ENCODE measurements at regions not wholly inside any gene's neighbourhood (a gene's known extent, or its start where the extent isn't known, plus 50 kb on each side); places are given as distances from the start of the nearest gene placed in this dataset.

GRCh38 chr11:71171576-71171975, 80.8 kb downstream of the SHANK2 start:
- Histone ChIP-seq H3K27ac (ENCODE audit: low read depth, low read length) (no peak overlapping the region), H2AK5ac (ENCODE audit: low read depth, low read length) (no peak overlapping the region), H3K36me3 (ENCODE audit: control insufficient read depth in 2 of 4, insufficient read depth in 4 of 4, low read length in 3 of 4) (no peaks in the 10 kb centered on the region), H3K14ac (ENCODE audit: insufficient read length) (no peak overlapping the region), H3K9ac (replicated peaks in 1 of 4; ENCODE audit: extremely low read depth in 1 of 4, low read depth in 3 of 4, low read length in 3 of 4) (no peak overlapping the region), H3K4ac (replicated peaks; ENCODE audit: insufficient read length, low read depth, low read length) (no peak overlapping the region), H2BK120ac (replicated peaks; ENCODE audit: low read depth, low read length) (no peak overlapping the region), H2BK15ac (ENCODE audit: low read length) (no peak overlapping the region), H3K9me3 (ENCODE audit: insufficient read depth in 2 of 2, low read depth in 1 of 2, low read length in 1 of 2) (peaks cover 3 to 4% of the 10 kb centered on the region in 2 experiments; a peak in 1 of 4 replicates), H4K8ac (ENCODE audit: extremely low read depth, insufficient read depth, low read length) (no peak overlapping the region), H2BK5ac (ENCODE audit: low read depth, low read length) (no peak overlapping the region), H2AFZ (ENCODE audit: low read length) (no peak overlapping the region), H2BK20ac (ENCODE audit: low read length) (no peak overlapping the region), H3K27me3 (replicated peaks in 1 of 4; ENCODE audit: control insufficient read depth in 3 of 4, extremely low read depth in 1 of 4, insufficient read depth in 3 of 4, low read length in 3 of 4) (no peaks in the 10 kb centered on the region), H3K79me1 (ENCODE audit: low read depth, low read length) (peaks cover 9% of the 10 kb centered on the region; the same call in 1 of the 2 replicates), H3K18ac (ENCODE audit: extremely low read depth, low read length) (no peak overlapping the region), H3K4me3 (ENCODE audit: extremely low read depth in 1 of 4, insufficient read depth in 2 of 4, low read depth in 3 of 4, low read length in 4 of 4) (no peak overlapping the region), H3K79me2 (ENCODE audit: control insufficient read depth in 1 of 2, insufficient read depth in 2 of 2, low read length in 2 of 2) (peaks cover 0 to 31% of the 10 kb centered on the region in 2 experiments; a peak in 2 of 4 replicates), H4K5ac (ENCODE audit: insufficient read length, low read depth, low read length) (no peak overlapping the region), H3K23ac (ENCODE audit: insufficient read length) (no peak overlapping the region), H4K20me1 (replicated peaks in 1 of 2; ENCODE audit: control insufficient read depth in 1 of 2, insufficient read depth in 2 of 2, low read length in 2 of 2) (peaks cover 2 to 7% of the 10 kb centered on the region in 2 experiments), H2BK12ac (ENCODE audit: low read depth, low read length) (no peak overlapping the region), H3K4me2 (ENCODE audit: insufficient read depth in 1 of 2, low read depth in 2 of 2, low read length in 2 of 2) (no peak overlapping the region), H3K4me1 (replicated peaks in 1 of 4; ENCODE audit: control insufficient read depth in 3 of 4, insufficient read depth in 4 of 4, low read length in 3 of 4) (peaks cover 4 to 10% (median 7%) of the 10 kb centered on the region in 4 experiments), H3K23me2 (ENCODE audit: low read depth, low read length) (no peaks in the 10 kb centered on the region), H4K91ac (replicated peaks; ENCODE audit: insufficient read length, low read length) (no peak overlapping the region), H3K56ac (replicated peaks; ENCODE audit: insufficient read length, low read depth, low read length) (no peak overlapping the region)
- FAIRE-seq, result no peak
- WGBS, 2 experiments (ENCODE audit: extremely low coverage in 1 of 2, insufficient coverage in 1 of 2, insufficient read length in 1 of 2, insufficient replicate concordance in 2 of 2, low coverage in 1 of 2, low lambda C conversion rate in 2 of 2, missing lambda C conversion rate in 1 of 2), result 88% methylated on average over 11 of the region's 11 CpGs; no CpG with 5 or more reads in 1 of the 2 experiments
- DNase-seq (ENCODE audit: low read depth in 1 of 2, low spot score in 2 of 2), result no peak
- POLR2A ChIA-PET (ENCODE audit: partially characterized antibody), result no interaction called here
- CTCF ChIA-PET (ENCODE audit: partially characterized antibody), result no interaction called here
- TF ChIP-seq NRF1 (IDR thresholded peaks at IDR 0.05; ENCODE audit: low read depth, low read length) (no peak), SP1 (IDR thresholded peaks at IDR 0.05; ENCODE audit: low read depth, low read length) (no peak), MAFK (IDR thresholded peaks at IDR 0.05; ENCODE audit: low read depth, low read length) (no peak), BCL11A (IDR thresholded peaks at IDR 0.05; ENCODE audit: low read depth in 2 of 2, low read length in 2 of 2) (no peak), GABPA (IDR thresholded peaks at IDR 0.05; ENCODE audit: borderline replicate concordance, insufficient read depth, low read length) (no peak), POLR2AphosphoS5 (IDR thresholded peaks at IDR 0.05; ENCODE audit: low read depth, low read length) (no peak)

Data from H1 (cell line).